ENCODE measurements at regions not wholly inside any gene's neighbourhood (a gene's known extent, or its start where the extent isn't known, plus 50 kb on each side); places are given as distances from the start of the nearest gene placed in this dataset.

- no peak for TF ChIP-seq EZH2 (IDR thresholded peaks at IDR 0.05; ENCODE audit: low read length)
- no peak for TF ChIP-seq CTCF (optimal IDR thresholded peaks at IDR 0.05 in 1 of 3, IDR thresholded peaks at IDR 0.05 in 1 of 3, conservative IDR thresholded peaks at IDR 0.05 in 1 of 3; ENCODE audit: extremely low read depth in 1 of 3, insufficient read depth in 2 of 3, low read length in 3 of 3)
- DNase-seq (ENCODE audit: low read depth, low spot score) (no peak), FAIRE-seq (no peak)
Measured at GRCh38 chr2:103002954-103003353, 241.1 kb downstream of the TMEM182 start.

DNA sequence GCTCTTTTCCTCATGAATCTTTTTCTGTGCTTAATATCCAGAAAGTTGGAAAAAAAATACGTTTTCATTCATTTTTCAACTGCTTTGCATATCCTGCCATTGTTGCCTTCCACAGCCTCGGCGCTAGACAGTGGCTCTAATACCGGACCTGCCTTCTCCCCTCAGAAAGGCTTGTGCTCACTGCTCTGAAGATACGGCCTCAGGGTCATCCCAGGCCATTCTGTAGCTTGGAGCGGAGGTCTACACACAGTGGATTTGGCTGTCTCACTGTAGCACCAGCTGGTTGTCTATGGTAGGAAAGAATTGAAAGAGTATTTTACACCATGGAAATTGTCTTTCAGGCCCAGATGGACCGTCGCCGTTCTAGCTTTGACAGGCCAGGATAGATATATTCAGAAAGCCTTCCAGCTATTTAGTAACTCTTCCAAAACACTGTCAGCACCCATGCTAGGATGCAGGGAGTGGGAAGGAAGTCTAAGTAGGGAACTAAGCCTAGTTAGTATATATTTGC, 242.0 kb downstream of the TMEM182 start:
- H2AFZ ChIP-seq (ENCODE audit: control insufficient read depth, low read length): no peak overlapping the region
- H3K9ac ChIP-seq (ENCODE audit: control insufficient read depth, extremely low read depth, insufficient read depth, low read length): no peak overlapping the region
- no peaks in the 10 kb centered on the region for H3K36me3 ChIP-seq (ENCODE audit: control insufficient read depth in 2 of 2, extremely low read depth in 1 of 2, insufficient read depth in 2 of 2, low read length in 2 of 2)
- H3K79me2 ChIP-seq (ENCODE audit: control insufficient read depth, insufficient read depth, low read length): no peaks in the 10 kb centered on the region
- FAIRE-seq: no peak
- H3K27me3 ChIP-seq (ENCODE audit: control insufficient read depth, extremely low read depth, insufficient read depth, low read length): no peaks in the 10 kb centered on the region
- H3K9me3 ChIP-seq (ENCODE audit: control insufficient read depth, low read depth, low read length): no peaks in the 10 kb centered on the region
- no peak for DNase-seq (ENCODE audit: low read depth, low spot score)
- H3K27ac ChIP-seq (ENCODE audit: control insufficient read depth, insufficient read depth, low read length): no peak overlapping the region
- no peak overlapping the region for H3K4me2 ChIP-seq (ENCODE audit: control insufficient read depth, extremely low read depth, insufficient read depth, low read depth, low read length)
- H3K4me3 ChIP-seq (ENCODE audit: control insufficient read depth in 2 of 3, extremely low read depth in 1 of 3, insufficient read depth in 2 of 3, low read depth in 1 of 3, low read length in 3 of 3): no peak overlapping the region
- no peaks in the 10 kb centered on the region for H3K9me1 ChIP-seq (ENCODE audit: control insufficient read depth, extremely low read depth, insufficient read depth, low read length)
- no peaks in the 10 kb centered on the region for H3K4me1 ChIP-seq (ENCODE audit: control insufficient read depth, extremely low read depth, insufficient read depth, low read length)
- H4K20me1 ChIP-seq (ENCODE audit: control insufficient read depth, extremely low read depth, insufficient read depth, low read length): no peaks in the 10 kb centered on the region
- dilution Hi-C loops (cut with MboI; ENCODE audit: extremely low pct_ligation_motif_present, low sequenced_read_pairs): no loop called here
- TF ChIP-seq EZH2 (IDR thresholded peaks at IDR 0.05; ENCODE audit: low read length): no peak
- TF ChIP-seq CTCF (optimal IDR thresholded peaks at IDR 0.05 in 1 of 3, IDR thresholded peaks at IDR 0.05 in 1 of 3, conservative IDR thresholded peaks at IDR 0.05 in 1 of 3; ENCODE audit: extremely low read depth in 1 of 3, insufficient read depth in 2 of 3, low read length in 3 of 3): no peak

More at GRCh38 chr2:103002954-103003353, 241.1 kb downstream of the TMEM182 start:
- no peaks in the 10 kb centered on the region for H3K9me3 ChIP-seq (ENCODE audit: control insufficient read depth, low read depth, low read length)
- H3K4me3 ChIP-seq (ENCODE audit: control insufficient read depth in 2 of 3, extremely low read depth in 1 of 3, insufficient read depth in 2 of 3, low read depth in 1 of 3, low read length in 3 of 3): no peak overlapping the region
- no peaks in the 10 kb centered on the region for H3K4me1 ChIP-seq (ENCODE audit: control insufficient read depth, extremely low read depth, insufficient read depth, low read length)
- no peaks in the 10 kb centered on the region for H3K36me3 ChIP-seq (ENCODE audit: control insufficient read depth in 2 of 2, extremely low read depth in 1 of 2, insufficient read depth in 2 of 2, low read length in 2 of 2)
- no peak overlapping the region for H3K27ac ChIP-seq (ENCODE audit: control insufficient read depth, insufficient read depth, low read length)
- no peaks in the 10 kb centered on the region for H4K20me1 ChIP-seq (ENCODE audit: control insufficient read depth, extremely low read depth, insufficient read depth, low read length)
- dilution Hi-C loops (cut with MboI; ENCODE audit: extremely low pct_ligation_motif_present, low sequenced_read_pairs): no loop called here
- H3K79me2 ChIP-seq (ENCODE audit: control insufficient read depth, insufficient read depth, low read length): no peaks in the 10 kb centered on the region
- no peaks in the 10 kb centered on the region for H3K27me3 ChIP-seq (ENCODE audit: control insufficient read depth, extremely low read depth, insufficient read depth, low read length)
- H2AFZ ChIP-seq (ENCODE audit: control insufficient read depth, low read length): no peak overlapping the region
- no peak overlapping the region for H3K9ac ChIP-seq (ENCODE audit: control insufficient read depth, extremely low read depth, insufficient read depth, low read length)
- no peaks in the 10 kb centered on the region for H3K9me1 ChIP-seq (ENCODE audit: control insufficient read depth, extremely low read depth, insufficient read depth, low read length)
- no peak overlapping the region for H3K4me2 ChIP-seq (ENCODE audit: control insufficient read depth, extremely low read depth, insufficient read depth, low read depth, low read length)

Data from keratinocyte (primary cell).